WTC11 (cell line): ENCODE measurements at regions not wholly inside any gene's neighbourhood (a gene's known extent, or its start where the extent isn't known, plus 50 kb on each side); places are given as distances from the start of the nearest gene placed in this dataset.

Experiments used
- ATAC-seq: fragments of 200-7000 bp; cut with Tn5 transposase; 2 replicates; pipeline ENCODE4 v1.10.0; 2021; ENCODE audit warnings: mild to moderate bottlenecking, moderate library complexity
- CTCF ChIA-PET: fragments of 300-600 bp; sonication (Branson Sonifier 250); formaldehyde crosslinking; loops from one replicate; lab custom pipeline; 2021; ENCODE audit warnings: antibody characterized with exemption; lab: Charles Lee
- POLR2A ChIA-PET: fragments of 350-600 bp; sonication (Branson Sonifier 250); formaldehyde crosslinking; loops from one replicate; lab custom pipeline; 2021; ENCODE audit warnings: antibody characterized with exemption; lab: Charles Lee
- DNase-seq: peaks from one replicate; pipeline ENCODE4 v3.0.0; 2021; ENCODE audit warnings: low spot score
- H3K27ac Mint-ChIP-seq: 2 replicates; pipeline ENCODE4 v1.8.0; 2021; ENCODE audit warnings: mixed read lengths
- H3K27me3 Mint-ChIP-seq: 2 replicates; pipeline ENCODE4 v1.8.0; 2021; ENCODE audit warnings: low read depth, mild to moderate bottlenecking, moderate library complexity, mixed read lengths
- H3K36me3 Mint-ChIP-seq: 2 replicates; pipeline ENCODE4 v1.8.0; 2021; ENCODE audit warnings: mixed read lengths
- H3K4me1 Mint-ChIP-seq: 2 replicates; pipeline ENCODE4 v1.8.0; 2022; ENCODE audit warnings: mixed read lengths
- H3K4me3 Mint-ChIP-seq: 2 replicates; pipeline ENCODE4 v1.8.0; 2021; ENCODE audit warnings: mild to moderate bottlenecking, moderate library complexity, mixed read lengths
- H3K9me3 Mint-ChIP-seq: 2 replicates; pipeline ENCODE4 v1.8.0; 2021; ENCODE audit warnings: mixed read lengths
- ATF1 ChIP-seq: sonication (generic); formaldehyde crosslinking; IDR thresholded peaks from 2 replicates; pipeline ENCODE4 v1.8.1; 2023; ENCODE audit warnings: mild to moderate bottlenecking, moderate library complexity, missing genetic modification reagents
- CREM ChIP-seq: sonication (generic); formaldehyde crosslinking; IDR thresholded peaks from 2 replicates; pipeline ENCODE4 v1.8.1; 2022; ENCODE audit warnings: mild to moderate bottlenecking, missing genetic modification reagents, moderate library complexity
- EMX1 ChIP-seq: fragments of 250-450 bp; sonication (Bioruptor Pico); IDR thresholded peaks from 2 replicates; pipeline ENCODE4 v1.8.0; 2021; ENCODE audit warnings: mild to moderate bottlenecking
- GTF2I ChIP-seq: fragments of 250-450 bp; sonication (Bioruptor Pico); conservative IDR thresholded peaks from 2 replicates; pipeline ENCODE4 v1.4.0; 2021; ENCODE audit warnings: mild to moderate bottlenecking
- JAZF1 ChIP-seq: fragments of 250-450 bp; sonication (Bioruptor Pico); IDR thresholded peaks from 2 replicates; pipeline ENCODE4 v1.9.0; 2021; ENCODE audit warnings: moderate library complexity, mild to moderate bottlenecking, inconsistent platforms
- NR2C2 ChIP-seq: sonication (generic); formaldehyde crosslinking; IDR thresholded peaks from 2 replicates; pipeline ENCODE4 v1.8.0; 2022; ENCODE audit warnings: mild to moderate bottlenecking, missing genetic modification reagents
- SMAD4 ChIP-seq: sonication (generic); formaldehyde crosslinking; IDR thresholded peaks from 2 replicates; pipeline ENCODE4 v1.8.0; 2022; ENCODE audit warnings: mild to moderate bottlenecking, missing genetic modification reagents
- ZNF138 ChIP-seq: sonication (generic); formaldehyde crosslinking; conservative IDR thresholded peaks from 2 replicates; pipeline ENCODE4 v1.8.1; 2022; ENCODE audit warnings: mild to moderate bottlenecking, moderate library complexity, missing genetic modification reagents
- ZNF317 ChIP-seq: sonication (generic); formaldehyde crosslinking; IDR thresholded peaks from 2 replicates; pipeline ENCODE4 v1.8.1; 2023; ENCODE audit warnings: low read depth, mild to moderate bottlenecking, moderate library complexity, missing genetic modification reagents, borderline replicate concordance
- TF ChIP-seq, protein P1 (sequence below): fragments of 250-450 bp; sonication (Bioruptor Pico); IDR thresholded peaks from 2 replicates; pipeline ENCODE4 v1.8.0; 2021; ENCODE audit warnings: mild to moderate bottlenecking
- TF ChIP-seq, protein P2 (sequence below): sonication (generic); formaldehyde crosslinking; IDR thresholded peaks from 2 replicates; pipeline ENCODE4 v1.8.0; 2022; ENCODE audit warnings: mild to moderate bottlenecking, missing genetic modification reagents
- TF ChIP-seq, protein P3 (sequence below): sonication (generic); formaldehyde crosslinking; IDR thresholded peaks from 2 replicates; pipeline ENCODE4 v1.8.0; 2022; ENCODE audit warnings: mild to moderate bottlenecking, missing genetic modification reagents
- TF ChIP-seq, protein P4 (sequence below): fragments of 250-450 bp; sonication (Bioruptor Pico); conservative IDR thresholded peaks from 2 replicates; pipeline ENCODE4 v1.9.0; 2021; ENCODE audit warnings: mild to moderate bottlenecking
- TF ChIP-seq, protein P5 (sequence below): sonication (generic); formaldehyde crosslinking; IDR thresholded peaks from 2 replicates; pipeline ENCODE4 v1.8.0; 2023; ENCODE audit warnings: missing genetic modification reagents
- TF ChIP-seq, protein P6 (sequence below): fragments of 200-600 bp; IDR thresholded peaks from 2 replicates; pipeline ENCODE4 v1.8.0; 2022; ENCODE audit warnings: antibody characterized with exemption
- TF ChIP-seq, protein P7 (sequence below): sonication (generic); formaldehyde crosslinking; IDR thresholded peaks from 2 replicates; pipeline ENCODE4 v1.8.0; 2023; ENCODE audit warnings: mild to moderate bottlenecking, missing genetic modification reagents

DNA sequence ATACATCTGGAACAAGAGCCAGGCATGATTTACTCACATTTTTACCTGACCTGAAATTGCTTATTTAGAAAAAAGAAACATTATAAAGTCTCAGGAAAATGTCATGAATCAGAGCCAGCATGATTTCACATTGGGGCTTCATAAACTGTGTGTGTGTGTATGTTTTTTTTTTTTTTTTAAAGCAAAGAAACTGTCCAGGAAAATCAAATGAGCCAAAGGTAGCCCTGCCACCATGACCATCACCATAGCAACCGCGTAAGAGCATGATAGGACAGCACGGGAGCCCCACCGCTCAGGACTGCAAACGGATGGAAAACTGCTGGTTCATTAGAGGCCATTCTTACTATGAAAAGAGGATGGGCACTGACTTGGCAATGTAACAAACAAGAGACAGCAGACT, 139.2 kb downstream of the NTMT2 start:
- ChIA-PET POLR2A (no interaction called here), CTCF (no interaction called here)
- Mint-ChIP-seq H3K36me3 (no peaks in the 10 kb centered on the region), H3K4me3 (no peak overlapping the region), H3K9me3 (no peaks in the 10 kb centered on the region), H3K27ac (no peak overlapping the region), H3K4me1 (peaks cover 3% of the 10 kb centered on the region; the same call in 1 of the 2 replicates), H3K27me3 (no peaks in the 10 kb centered on the region)
- TF ChIP-seq ZNF138: no peak
- no peak for TF ChIP-seq CREM (CRISPR knock-in tag)
- TF ChIP-seq, protein P1, sequence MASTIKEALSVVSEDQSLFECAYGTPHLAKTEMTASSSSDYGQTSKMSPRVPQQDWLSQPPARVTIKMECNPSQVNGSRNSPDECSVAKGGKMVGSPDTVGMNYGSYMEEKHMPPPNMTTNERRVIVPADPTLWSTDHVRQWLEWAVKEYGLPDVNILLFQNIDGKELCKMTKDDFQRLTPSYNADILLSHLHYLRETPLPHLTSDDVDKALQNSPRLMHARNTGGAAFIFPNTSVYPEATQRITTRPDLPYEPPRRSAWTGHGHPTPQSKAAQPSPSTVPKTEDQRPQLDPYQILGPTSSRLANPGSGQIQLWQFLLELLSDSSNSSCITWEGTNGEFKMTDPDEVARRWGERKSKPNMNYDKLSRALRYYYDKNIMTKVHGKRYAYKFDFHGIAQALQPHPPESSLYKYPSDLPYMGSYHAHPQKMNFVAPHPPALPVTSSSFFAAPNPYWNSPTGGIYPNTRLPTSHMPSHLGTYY: no peak
- TF ChIP-seq ATF1 (CRISPR knock-in tag): no peak
- TF ChIP-seq, protein P2, sequence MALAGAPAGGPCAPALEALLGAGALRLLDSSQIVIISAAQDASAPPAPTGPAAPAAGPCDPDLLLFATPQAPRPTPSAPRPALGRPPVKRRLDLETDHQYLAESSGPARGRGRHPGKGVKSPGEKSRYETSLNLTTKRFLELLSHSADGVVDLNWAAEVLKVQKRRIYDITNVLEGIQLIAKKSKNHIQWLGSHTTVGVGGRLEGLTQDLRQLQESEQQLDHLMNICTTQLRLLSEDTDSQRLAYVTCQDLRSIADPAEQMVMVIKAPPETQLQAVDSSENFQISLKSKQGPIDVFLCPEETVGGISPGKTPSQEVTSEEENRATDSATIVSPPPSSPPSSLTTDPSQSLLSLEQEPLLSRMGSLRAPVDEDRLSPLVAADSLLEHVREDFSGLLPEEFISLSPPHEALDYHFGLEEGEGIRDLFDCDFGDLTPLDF (CRISPR knock-in tag): no peak
- no peak for TF ChIP-seq SMAD4 (CRISPR knock-in tag)
- no peak for TF ChIP-seq JAZF1 (CRISPR knock-in tag)
- TF ChIP-seq GTF2I (CRISPR knock-in tag): no peak
- TF ChIP-seq, protein P3, sequence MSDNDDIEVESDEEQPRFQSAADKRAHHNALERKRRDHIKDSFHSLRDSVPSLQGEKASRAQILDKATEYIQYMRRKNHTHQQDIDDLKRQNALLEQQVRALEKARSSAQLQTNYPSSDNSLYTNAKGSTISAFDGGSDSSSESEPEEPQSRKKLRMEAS (CRISPR knock-in tag): no peak
- TF ChIP-seq NR2C2 (CRISPR knock-in tag): no peak
- TF ChIP-seq, protein P4, sequence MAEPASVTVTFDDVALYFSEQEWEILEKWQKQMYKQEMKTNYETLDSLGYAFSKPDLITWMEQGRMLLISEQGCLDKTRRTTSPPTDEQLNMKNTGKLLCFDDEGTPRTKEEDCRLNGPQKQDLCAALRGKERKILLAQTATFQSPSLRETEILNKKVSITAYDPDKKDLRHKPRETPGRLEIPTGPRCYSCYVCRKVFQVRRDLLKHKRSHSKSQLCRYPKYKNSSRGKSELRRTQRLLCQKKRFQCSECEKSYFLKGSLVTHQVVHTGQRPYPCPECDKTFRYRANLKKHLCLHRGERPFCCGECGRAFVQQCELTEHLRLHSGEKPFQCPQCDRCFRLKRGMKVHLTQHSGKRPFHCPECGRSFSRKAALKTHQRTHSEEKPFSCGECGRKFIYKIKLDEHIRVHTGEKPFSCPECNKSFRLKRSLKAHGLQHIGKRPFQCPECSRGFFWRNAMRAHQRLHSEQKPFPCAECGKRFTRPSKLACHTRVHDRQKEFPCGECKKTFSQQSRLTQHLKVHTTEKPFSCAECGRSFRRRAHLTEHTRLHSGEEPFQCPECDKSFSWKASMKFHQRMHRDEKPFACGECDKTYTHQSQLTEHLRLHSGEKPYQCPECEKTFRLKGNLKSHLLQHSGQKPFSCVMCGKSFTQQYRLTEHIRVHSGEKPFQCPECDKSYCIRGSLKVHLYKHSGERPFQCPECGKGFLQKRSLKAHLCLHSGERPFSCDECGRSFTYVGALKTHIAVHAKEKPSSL (CRISPR knock-in tag): no peak
- TF ChIP-seq, protein P5, sequence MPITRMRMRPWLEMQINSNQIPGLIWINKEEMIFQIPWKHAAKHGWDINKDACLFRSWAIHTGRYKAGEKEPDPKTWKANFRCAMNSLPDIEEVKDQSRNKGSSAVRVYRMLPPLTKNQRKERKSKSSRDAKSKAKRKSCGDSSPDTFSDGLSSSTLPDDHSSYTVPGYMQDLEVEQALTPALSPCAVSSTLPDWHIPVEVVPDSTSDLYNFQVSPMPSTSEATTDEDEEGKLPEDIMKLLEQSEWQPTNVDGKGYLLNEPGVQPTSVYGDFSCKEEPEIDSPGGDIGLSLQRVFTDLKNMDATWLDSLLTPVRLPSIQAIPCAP (CRISPR knock-in tag): no peak
- no peak for TF ChIP-seq EMX1 (CRISPR knock-in tag)
- ATAC-seq (peak; percentile 51; the same call in 1 of the 2 replicates), DNase-seq (no peak)

DNA sequence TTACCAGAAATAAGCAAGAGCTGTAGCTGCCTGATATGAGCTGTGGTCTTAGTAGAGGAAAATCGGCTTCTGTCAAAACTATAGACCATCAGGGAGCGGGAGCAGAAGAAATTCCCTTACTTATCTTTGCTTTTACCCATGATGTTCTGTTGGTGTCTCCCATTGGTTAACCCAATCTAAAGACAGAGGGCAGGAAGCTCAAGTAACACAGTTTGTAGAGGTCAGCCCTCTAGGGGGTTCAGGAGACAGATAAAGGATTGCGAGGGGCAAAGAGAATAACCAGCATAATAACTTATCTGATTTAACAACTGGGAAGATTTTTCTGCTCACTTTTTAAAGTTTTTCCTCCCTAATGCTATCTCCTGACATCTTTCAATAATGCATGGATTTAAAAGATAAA, 142.4 kb downstream of the NTMT2 start:
- H3K4me3 Mint-ChIP-seq: no peak overlapping the region
- POLR2A ChIA-PET: no interaction called here
- CTCF ChIA-PET: no interaction called here
- no peaks in the 10 kb centered on the region for H3K27me3 Mint-ChIP-seq
- no peak for DNase-seq
- ATAC-seq: peak; percentile 94
- TF ChIP-seq, protein P6, sequence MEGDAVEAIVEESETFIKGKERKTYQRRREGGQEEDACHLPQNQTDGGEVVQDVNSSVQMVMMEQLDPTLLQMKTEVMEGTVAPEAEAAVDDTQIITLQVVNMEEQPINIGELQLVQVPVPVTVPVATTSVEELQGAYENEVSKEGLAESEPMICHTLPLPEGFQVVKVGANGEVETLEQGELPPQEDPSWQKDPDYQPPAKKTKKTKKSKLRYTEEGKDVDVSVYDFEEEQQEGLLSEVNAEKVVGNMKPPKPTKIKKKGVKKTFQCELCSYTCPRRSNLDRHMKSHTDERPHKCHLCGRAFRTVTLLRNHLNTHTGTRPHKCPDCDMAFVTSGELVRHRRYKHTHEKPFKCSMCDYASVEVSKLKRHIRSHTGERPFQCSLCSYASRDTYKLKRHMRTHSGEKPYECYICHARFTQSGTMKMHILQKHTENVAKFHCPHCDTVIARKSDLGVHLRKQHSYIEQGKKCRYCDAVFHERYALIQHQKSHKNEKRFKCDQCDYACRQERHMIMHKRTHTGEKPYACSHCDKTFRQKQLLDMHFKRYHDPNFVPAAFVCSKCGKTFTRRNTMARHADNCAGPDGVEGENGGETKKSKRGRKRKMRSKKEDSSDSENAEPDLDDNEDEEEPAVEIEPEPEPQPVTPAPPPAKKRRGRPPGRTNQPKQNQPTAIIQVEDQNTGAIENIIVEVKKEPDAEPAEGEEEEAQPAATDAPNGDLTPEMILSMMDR: no peak
- TF ChIP-seq GTF2I (CRISPR knock-in tag) (no peak), ZNF317 (CRISPR knock-in tag) (no peak)
- TF ChIP-seq, protein P7, sequence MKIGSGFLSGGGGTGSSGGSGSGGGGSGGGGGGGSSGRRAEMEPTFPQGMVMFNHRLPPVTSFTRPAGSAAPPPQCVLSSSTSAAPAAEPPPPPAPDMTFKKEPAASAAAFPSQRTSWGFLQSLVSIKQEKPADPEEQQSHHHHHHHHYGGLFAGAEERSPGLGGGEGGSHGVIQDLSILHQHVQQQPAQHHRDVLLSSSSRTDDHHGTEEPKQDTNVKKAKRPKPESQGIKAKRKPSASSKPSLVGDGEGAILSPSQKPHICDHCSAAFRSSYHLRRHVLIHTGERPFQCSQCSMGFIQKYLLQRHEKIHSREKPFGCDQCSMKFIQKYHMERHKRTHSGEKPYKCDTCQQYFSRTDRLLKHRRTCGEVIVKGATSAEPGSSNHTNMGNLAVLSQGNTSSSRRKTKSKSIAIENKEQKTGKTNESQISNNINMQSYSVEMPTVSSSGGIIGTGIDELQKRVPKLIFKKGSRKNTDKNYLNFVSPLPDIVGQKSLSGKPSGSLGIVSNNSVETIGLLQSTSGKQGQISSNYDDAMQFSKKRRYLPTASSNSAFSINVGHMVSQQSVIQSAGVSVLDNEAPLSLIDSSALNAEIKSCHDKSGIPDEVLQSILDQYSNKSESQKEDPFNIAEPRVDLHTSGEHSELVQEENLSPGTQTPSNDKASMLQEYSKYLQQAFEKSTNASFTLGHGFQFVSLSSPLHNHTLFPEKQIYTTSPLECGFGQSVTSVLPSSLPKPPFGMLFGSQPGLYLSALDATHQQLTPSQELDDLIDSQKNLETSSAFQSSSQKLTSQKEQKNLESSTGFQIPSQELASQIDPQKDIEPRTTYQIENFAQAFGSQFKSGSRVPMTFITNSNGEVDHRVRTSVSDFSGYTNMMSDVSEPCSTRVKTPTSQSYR: no peak
- peaks cover 3% of the 10 kb centered on the region; the same call in 1 of the 2 replicates for H3K4me1 Mint-ChIP-seq
- H3K27ac Mint-ChIP-seq: no peak overlapping the region
- H3K9me3 Mint-ChIP-seq: no peaks in the 10 kb centered on the region
- no peaks in the 10 kb centered on the region for H3K36me3 Mint-ChIP-seq
